Type B pancreatic cell (in vitro differentiated cells): ENCODE measurements at regions not wholly inside any gene's neighbourhood (a gene's known extent, or its start where the extent isn't known, plus 50 kb on each side); places are given as distances from the start of the nearest gene placed in this dataset.
"Not testable (repeated sequence)": the region's sequence is repeated elsewhere in the genome, so short reads cannot be mapped to it uniquely, and the experiment has no call there.

Source experiments
- DNase-seq: peaks from one replicate; pipeline ENCODE4 v3.0.0; 2021; ENCODE audit warnings: mixed read lengths; ENCODE audit not compliant: unreplicated experiment; ENCODE audit errors: extremely low spot score
- H3K27ac Mint-ChIP-seq: 2 replicates; pipeline ENCODE4 v1.8.0; 2021; ENCODE audit warnings: mild to moderate bottlenecking, mixed read lengths
- H3K27me3 Mint-ChIP-seq: 2 replicates; pipeline ENCODE4 v1.8.0; 2021; ENCODE audit warnings: mixed read lengths
- H3K36me3 Mint-ChIP-seq: 2 replicates; pipeline ENCODE4 v1.8.0; 2021; ENCODE audit warnings: mixed read lengths
- H3K4me1 Mint-ChIP-seq: one replicate; pipeline ENCODE4 v1.8.0; 2021; ENCODE audit warnings: mixed read lengths; ENCODE audit not compliant: unreplicated experiment
- H3K4me3 Mint-ChIP-seq: 2 replicates; pipeline ENCODE4 v1.8.0; 2021; ENCODE audit warnings: mild to moderate bottlenecking, mixed read lengths
- H3K9me3 Mint-ChIP-seq: 2 replicates; pipeline ENCODE4 v1.8.0; 2021; ENCODE audit warnings: mixed read lengths
- TF ChIP-seq, protein P1 (sequence below): fragments of 200-600 bp; sonication (generic); conservative IDR thresholded peaks from 2 replicates; pipeline ENCODE4 v1.5.0; 2021; ENCODE audit warnings: antibody characterized with exemption, mild to moderate bottlenecking

- Mint-ChIP-seq H3K9me3 (no peaks in the 10 kb centered on the region), H3K27me3 (no peaks in the 10 kb centered on the region), H3K27ac (no peak overlapping the region), H3K4me1 (no peaks in the 10 kb centered on the region), H3K4me3 (no peak overlapping the region), H3K36me3 (no peaks in the 10 kb centered on the region)
- no peak for DNase-seq
- TF ChIP-seq, protein P1, sequence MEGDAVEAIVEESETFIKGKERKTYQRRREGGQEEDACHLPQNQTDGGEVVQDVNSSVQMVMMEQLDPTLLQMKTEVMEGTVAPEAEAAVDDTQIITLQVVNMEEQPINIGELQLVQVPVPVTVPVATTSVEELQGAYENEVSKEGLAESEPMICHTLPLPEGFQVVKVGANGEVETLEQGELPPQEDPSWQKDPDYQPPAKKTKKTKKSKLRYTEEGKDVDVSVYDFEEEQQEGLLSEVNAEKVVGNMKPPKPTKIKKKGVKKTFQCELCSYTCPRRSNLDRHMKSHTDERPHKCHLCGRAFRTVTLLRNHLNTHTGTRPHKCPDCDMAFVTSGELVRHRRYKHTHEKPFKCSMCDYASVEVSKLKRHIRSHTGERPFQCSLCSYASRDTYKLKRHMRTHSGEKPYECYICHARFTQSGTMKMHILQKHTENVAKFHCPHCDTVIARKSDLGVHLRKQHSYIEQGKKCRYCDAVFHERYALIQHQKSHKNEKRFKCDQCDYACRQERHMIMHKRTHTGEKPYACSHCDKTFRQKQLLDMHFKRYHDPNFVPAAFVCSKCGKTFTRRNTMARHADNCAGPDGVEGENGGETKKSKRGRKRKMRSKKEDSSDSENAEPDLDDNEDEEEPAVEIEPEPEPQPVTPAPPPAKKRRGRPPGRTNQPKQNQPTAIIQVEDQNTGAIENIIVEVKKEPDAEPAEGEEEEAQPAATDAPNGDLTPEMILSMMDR = no peak
Observed at GRCh38 chr4:100340512-100341485, 150.5 kb upstream of the DDIT4L start.

DNA sequence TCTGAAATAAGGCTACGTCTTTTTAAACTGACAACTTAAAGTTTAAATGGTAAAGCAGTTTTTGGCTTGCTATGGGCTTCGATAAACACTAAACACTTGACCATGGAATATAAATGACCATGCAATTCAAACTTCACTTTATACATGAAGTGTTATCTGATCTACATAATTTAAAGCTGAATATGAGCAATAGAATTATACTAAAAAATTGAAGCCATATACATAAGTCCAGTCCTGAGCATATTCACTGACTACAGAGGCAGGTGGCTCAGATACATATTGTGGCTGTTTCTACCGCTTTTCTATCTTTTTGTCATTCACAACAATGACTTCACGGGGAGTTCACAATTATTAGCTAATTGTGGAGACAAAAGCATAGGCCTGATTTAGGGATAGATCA, 149.6 kb upstream of the DDIT4L start:
- Mint-ChIP-seq H3K27ac (no peak overlapping the region), H3K36me3 (no peaks in the 10 kb centered on the region), H3K4me1 (no peaks in the 10 kb centered on the region), H3K9me3 (no peaks in the 10 kb centered on the region), H3K4me3 (no peak overlapping the region), H3K27me3 (no peaks in the 10 kb centered on the region)
- TF ChIP-seq, protein P1 = no peak
- DNase-seq = no peak

DNA sequence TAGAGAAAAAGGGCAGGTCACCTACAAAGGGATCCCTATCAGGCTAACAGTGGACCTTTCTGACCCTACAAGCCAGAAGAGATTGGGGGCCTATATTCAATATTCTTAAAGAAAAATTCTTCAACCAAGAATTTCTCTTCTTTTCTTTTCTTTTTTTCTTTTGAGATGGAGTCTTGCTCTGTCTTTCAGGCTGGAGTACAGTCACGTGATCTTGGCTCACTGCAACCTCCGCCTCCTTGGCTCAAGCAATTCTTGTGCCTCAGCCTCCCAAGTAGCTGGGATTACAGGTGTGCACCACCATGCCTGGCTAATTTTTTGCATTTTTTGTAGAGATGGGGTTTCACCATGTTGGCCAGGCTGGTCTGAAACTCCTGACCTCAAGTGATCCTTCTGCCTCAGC, 143.2 kb upstream of the DDIT4L start:
- not testable (repeated sequence) for H3K27ac Mint-ChIP-seq, H3K36me3 Mint-ChIP-seq, H3K27me3 Mint-ChIP-seq, H3K4me3 Mint-ChIP-seq, H3K4me1 Mint-ChIP-seq, H3K9me3 Mint-ChIP-seq, DNase-seq

DNA sequence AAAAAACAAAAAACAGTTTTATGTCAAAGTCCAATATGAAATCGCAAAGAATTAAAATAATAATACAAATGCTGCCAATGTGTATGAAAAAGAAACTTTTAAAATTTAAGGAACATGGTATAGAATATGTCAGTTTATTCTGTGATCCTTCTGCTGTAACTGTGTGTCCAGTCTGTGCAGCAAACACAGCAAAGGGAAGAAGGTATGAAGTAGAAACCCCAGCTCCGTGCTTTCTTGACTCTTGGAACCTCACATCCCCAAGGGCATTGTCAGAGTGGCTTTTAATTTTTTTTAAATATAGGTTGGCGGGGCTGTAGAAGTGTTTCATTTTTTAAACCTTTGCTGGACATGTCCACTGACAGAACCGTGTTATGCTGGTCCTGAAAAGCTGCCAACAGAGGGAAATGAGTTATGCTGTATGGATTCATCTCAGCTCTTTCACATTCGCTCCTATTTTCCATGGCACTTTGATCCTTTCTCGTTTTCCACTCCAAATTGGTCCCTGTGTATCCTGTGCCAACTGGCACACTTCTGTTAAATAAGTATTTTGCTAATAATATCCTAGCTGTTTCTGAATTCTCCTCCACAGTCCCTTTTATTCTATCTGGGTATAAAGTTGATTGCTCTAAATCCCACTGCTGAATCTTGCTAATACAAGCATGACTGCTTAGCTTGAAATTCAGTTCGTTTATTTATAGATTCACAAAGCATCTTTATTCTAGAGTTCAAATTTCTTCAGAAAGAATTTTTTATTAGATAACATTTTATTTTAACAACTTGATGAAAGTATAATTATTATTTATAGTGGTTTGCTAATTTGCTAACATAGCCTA, 127.0 kb upstream of the DDIT4L start:
- Mint-ChIP-seq H3K27ac (no peak overlapping the region), H3K27me3 (no peaks in the 10 kb centered on the region), H3K36me3 (no peaks in the 10 kb centered on the region), H3K4me3 (no peak overlapping the region), H3K9me3 (no peaks in the 10 kb centered on the region), H3K4me1 (no peaks in the 10 kb centered on the region)
- DNase-seq = no peak
- TF ChIP-seq, protein P1 = no peak

DNA sequence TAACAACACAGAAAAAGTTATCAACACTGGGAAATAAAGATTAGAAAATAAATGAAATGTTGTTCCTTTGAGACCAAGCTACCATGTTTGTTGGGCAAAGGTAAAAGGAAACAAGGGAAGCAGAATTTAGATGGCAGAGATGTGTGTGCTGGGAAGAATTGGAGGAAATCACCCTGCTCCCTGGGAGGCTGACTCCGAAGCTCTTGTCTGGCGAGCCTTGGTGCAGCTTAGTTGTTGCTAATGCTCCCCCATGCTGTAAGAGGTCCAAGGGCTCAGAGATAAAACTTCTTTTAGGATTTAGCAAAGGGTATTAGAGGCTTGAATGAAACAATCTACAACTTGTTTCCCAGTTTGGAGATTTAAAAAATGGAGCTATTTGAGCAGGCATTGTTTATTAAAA, 123.8 kb upstream of the DDIT4L start:
- Mint-ChIP-seq H3K4me3 (no peak overlapping the region), H3K27me3 (no peaks in the 10 kb centered on the region)

More for the DNA sequence above, 123.8 kb upstream of the DDIT4L start:
- H3K9me3 Mint-ChIP-seq = no peaks in the 10 kb centered on the region
- no peaks in the 10 kb centered on the region for H3K4me1 Mint-ChIP-seq
- TF ChIP-seq, protein P1 = no peak
- H3K27ac Mint-ChIP-seq = no peak overlapping the region
- H3K36me3 Mint-ChIP-seq = no peaks in the 10 kb centered on the region
- DNase-seq = no peak
